IMR-90 (cell line): ENCODE measurements at regions not wholly inside any gene's neighbourhood (a gene's known extent, or its start where the extent isn't known, plus 50 kb on each side); places are given as distances from the start of the nearest gene placed in this dataset.

ENCODE experiments used
- CHD1 ChIP-seq: IDR thresholded peaks from 2 replicates; pipeline ENCODE4 v1.6.1; 2012; ENCODE audit warnings: low read depth, low read length, improper control_type of control experiment
- FOS ChIP-seq: fragments of 150-350 bp; IDR thresholded peaks from 2 replicates; pipeline ENCODE4 v1.6.1; 2016; ENCODE audit warnings: low read depth, low read length
- MXI1 ChIP-seq: IDR thresholded peaks from 2 replicates; pipeline ENCODE4 v1.6.1; 2012; ENCODE audit warnings: low read depth, mild to moderate bottlenecking, low read length, moderate library complexity, borderline replicate concordance
- POLR2A ChIP-seq: IDR thresholded peaks from 2 replicates; pipeline ENCODE4 v1.6.1; 2012; ENCODE audit warnings: mild to moderate bottlenecking, low read depth, low read length
- RAD21 ChIP-seq: IDR thresholded peaks from 2 replicates; pipeline ENCODE4 v1.6.1; 2012; ENCODE audit warnings: low read length, improper control_type of control experiment
- RCOR1 ChIP-seq: IDR thresholded peaks from 2 replicates; pipeline ENCODE4 v1.6.1; 2012; ENCODE audit warnings: mild to moderate bottlenecking, low read length, improper control_type of control experiment; ENCODE audit not compliant: insufficient replicate concordance
- SMC3 ChIP-seq: fragments of 150-350 bp; IDR thresholded peaks from 2 replicates; pipeline ENCODE4 v1.6.1; 2016; ENCODE audit warnings: low read depth, mild to moderate bottlenecking, antibody characterized with exemption, low read length, moderate library complexity
- TF ChIP-seq, protein P1 (sequence below): conservative IDR thresholded peaks from 2 replicates; pipeline ENCODE4 v1.5.1; 2012; ENCODE audit warnings: mild to moderate bottlenecking, low read depth, low read length, improper control_type of control experiment
- TF ChIP-seq, protein P2 (sequence below): fragments of 150-350 bp; IDR thresholded peaks from 2 replicates; pipeline ENCODE4 v1.6.1; 2017; ENCODE audit warnings: mild to moderate bottlenecking, antibody characterized with exemption, low read length, low read depth

DNA sequence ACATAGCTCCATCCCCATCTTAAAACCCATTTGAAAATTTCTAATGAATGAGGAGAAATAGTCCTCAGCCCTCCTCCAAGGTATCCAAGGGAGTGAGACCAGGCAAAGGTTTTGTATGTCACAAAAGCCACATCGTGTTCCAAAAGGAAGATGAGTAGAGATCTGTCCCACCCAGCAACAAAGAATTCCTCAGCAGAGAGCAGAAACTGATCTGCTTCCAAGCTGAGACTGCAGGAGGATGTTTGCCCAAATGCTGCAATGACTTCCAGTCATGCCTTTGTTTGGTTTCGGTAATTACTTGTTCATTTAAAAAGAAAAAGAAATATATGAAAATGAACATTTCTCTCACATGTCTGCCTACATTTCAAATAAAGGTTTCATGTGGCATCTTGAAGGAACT is 186.9 kb downstream of the SETD4 start:
- TF ChIP-seq, protein P1, sequence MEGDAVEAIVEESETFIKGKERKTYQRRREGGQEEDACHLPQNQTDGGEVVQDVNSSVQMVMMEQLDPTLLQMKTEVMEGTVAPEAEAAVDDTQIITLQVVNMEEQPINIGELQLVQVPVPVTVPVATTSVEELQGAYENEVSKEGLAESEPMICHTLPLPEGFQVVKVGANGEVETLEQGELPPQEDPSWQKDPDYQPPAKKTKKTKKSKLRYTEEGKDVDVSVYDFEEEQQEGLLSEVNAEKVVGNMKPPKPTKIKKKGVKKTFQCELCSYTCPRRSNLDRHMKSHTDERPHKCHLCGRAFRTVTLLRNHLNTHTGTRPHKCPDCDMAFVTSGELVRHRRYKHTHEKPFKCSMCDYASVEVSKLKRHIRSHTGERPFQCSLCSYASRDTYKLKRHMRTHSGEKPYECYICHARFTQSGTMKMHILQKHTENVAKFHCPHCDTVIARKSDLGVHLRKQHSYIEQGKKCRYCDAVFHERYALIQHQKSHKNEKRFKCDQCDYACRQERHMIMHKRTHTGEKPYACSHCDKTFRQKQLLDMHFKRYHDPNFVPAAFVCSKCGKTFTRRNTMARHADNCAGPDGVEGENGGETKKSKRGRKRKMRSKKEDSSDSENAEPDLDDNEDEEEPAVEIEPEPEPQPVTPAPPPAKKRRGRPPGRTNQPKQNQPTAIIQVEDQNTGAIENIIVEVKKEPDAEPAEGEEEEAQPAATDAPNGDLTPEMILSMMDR: no peak
- no peak for TF ChIP-seq RAD21
- TF ChIP-seq CHD1: no peak
- TF ChIP-seq, protein P2, sequence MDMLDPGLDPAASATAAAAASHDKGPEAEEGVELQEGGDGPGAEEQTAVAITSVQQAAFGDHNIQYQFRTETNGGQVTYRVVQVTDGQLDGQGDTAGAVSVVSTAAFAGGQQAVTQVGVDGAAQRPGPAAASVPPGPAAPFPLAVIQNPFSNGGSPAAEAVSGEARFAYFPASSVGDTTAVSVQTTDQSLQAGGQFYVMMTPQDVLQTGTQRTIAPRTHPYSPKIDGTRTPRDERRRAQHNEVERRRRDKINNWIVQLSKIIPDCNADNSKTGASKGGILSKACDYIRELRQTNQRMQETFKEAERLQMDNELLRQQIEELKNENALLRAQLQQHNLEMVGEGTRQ: no peak
- TF ChIP-seq POLR2A: no peak
- TF ChIP-seq FOS: no peak
- no peak for TF ChIP-seq RCOR1
- no peak for TF ChIP-seq MXI1
- no peak for TF ChIP-seq SMC3
